K562 (cell line): ENCODE measurements at regions not wholly inside any gene's neighbourhood (a gene's known extent, or its start where the extent isn't known, plus 50 kb on each side); places are given as distances from the start of the nearest gene placed in this dataset.

Experiments
- ATAC-seq: fragments of 200-7000 bp; cut with Tn5 transposase; 3 replicates; pipeline ENCODE4 v1.9.1; 2020; ENCODE audit warnings: moderate library complexity
- BruUV-seq: library from RNA; stranded (reverse); fragments of 400-500 nt; replicated peaks from 2 replicates; lab custom pipeline; 2021; lab: Mats Ljungman, UMichigan
- CTCF ChIA-PET: fragments of 300-600 bp; formaldehyde crosslinking; extraction: SDS; loops from one replicate; lab custom pipeline; 2021; ENCODE audit warnings: low intra/inter-chr PET ratio; lab: Yijun Ruan, JAX
- POLR2A ChIA-PET: fragments of 300-600, 350-650 bp; sonication (Branson Sonifier 250); formaldehyde crosslinking; extraction: SDS; loops from one replicate; lab custom pipeline; 2021; ENCODE audit warnings: antibody characterized with exemption, inconsistent platforms; lab: Yijun Ruan, JAX
- DNase-seq, 4 experiments: peaks; one replicate each; pipeline versions ENCODE4 v3.0.0 to v3.0.0-alpha.2; 2011 to 2018; ENCODE audit warnings: low spot score in 3 of 4, mixed read lengths in 3 of 4; ENCODE audit errors: extremely low read depth in 1 of 4
- FAIRE-seq: peaks from 2 replicates; lab custom pipeline; 2011; peaks lifted over from hg19 to GRCh38; lab: Jason Lieb, UNC
- H2AFZ ChIP-seq: 2 replicates; pipeline ENCODE4 v1.6.0; 2011; ENCODE audit warnings: low read depth, low read length, control low read depth, inconsistent platforms
- H3K27ac ChIP-seq: fragments of 200-600 bp; 3 replicates; pipeline ENCODE4 v1.8.0; 2011; ENCODE audit warnings: low read depth, mild to moderate bottlenecking, control low read depth, inconsistent platforms, low read length, moderate library complexity, mixed read lengths; ENCODE audit errors: extremely low read depth
- H3K27me3 ChIP-seq, 2 experiments: fragments of 300-600 bp in 1 of 2; 2 replicates in 1 of 2; 3 replicates in 1 of 2; pipeline versions ENCODE4 v1.6.0 to v1.8.0; 2011; ENCODE audit warnings: inconsistent platforms in 2 of 2, low read length in 2 of 2, mild to moderate bottlenecking in 1 of 2, mixed read lengths in 1 of 2, moderate library complexity in 1 of 2; ENCODE audit not compliant: control insufficient read depth in 2 of 2, insufficient read depth in 2 of 2
- H3K36me3 ChIP-seq: fragments of 300-600 bp; 3 replicates; pipeline ENCODE4 v1.8.0; 2011; ENCODE audit warnings: mild to moderate bottlenecking, low read length, inconsistent platforms; ENCODE audit not compliant: control insufficient read depth, insufficient read depth
- H3K4me1 ChIP-seq, 2 experiments: fragments of 200-600 bp in 1 of 2; replicated peaks in 1 of 2; 2 replicates in 1 of 2; 3 replicates in 1 of 2; pipeline versions ENCODE4 v1.5.1 to v1.8.0; 2011; ENCODE audit warnings: inconsistent platforms in 2 of 2, low read length in 2 of 2, mild to moderate bottlenecking in 1 of 2, mixed read lengths in 1 of 2, moderate library complexity in 1 of 2; ENCODE audit not compliant: control insufficient read depth in 2 of 2, insufficient read depth in 2 of 2
- H3K4me2 ChIP-seq: 2 replicates; pipeline ENCODE4 v1.6.1; 2011; ENCODE audit warnings: low read length, control low read depth, inconsistent platforms, mixed read lengths; ENCODE audit not compliant: insufficient read depth
- H3K4me3 ChIP-seq: fragments of 200-600 bp; sonication (generic), shearing (Covaris generic); 2 replicates; pipeline ENCODE4 v1.5.1; 2016; ENCODE audit warnings: control low read depth, inconsistent platforms
- H3K79me2 ChIP-seq: fragments of 200-600 bp; 3 replicates; pipeline ENCODE4 v1.8.0; 2011; ENCODE audit warnings: low read length, inconsistent platforms; ENCODE audit not compliant: control insufficient read depth, insufficient read depth
- H3K9ac ChIP-seq, 2 experiments: 2 replicates each; pipeline versions ENCODE4 v1.6.0 to v1.6.1; 2011; ENCODE audit warnings: low read depth in 2 of 2, low read length in 2 of 2, control low read depth in 1 of 2, inconsistent platforms in 1 of 2, mild to moderate bottlenecking in 1 of 2, mixed read lengths in 1 of 2; ENCODE audit not compliant: insufficient read depth in 1 of 2
- H3K9me1 ChIP-seq: one replicate; pipeline ENCODE4 v1.6.0; 2011; ENCODE audit warnings: inconsistent platforms, mild to moderate bottlenecking, low read length, moderate library complexity; ENCODE audit not compliant: control insufficient read depth, insufficient read depth
- H3K9me3 ChIP-seq: replicated peaks from 2 replicates; pipeline ENCODE4 v1.5.1; 2011; ENCODE audit warnings: low read depth, low read length, inconsistent platforms; ENCODE audit not compliant: control insufficient read depth, insufficient read depth
- H4K20me1 ChIP-seq: replicated peaks from 2 replicates; pipeline ENCODE4 v1.6.1; 2011; ENCODE audit warnings: low read length, inconsistent platforms, mixed read lengths; ENCODE audit not compliant: control insufficient read depth, insufficient read depth
- CBX5 ChIP-seq: IDR thresholded peaks from 2 replicates; pipeline ENCODE4 v1.6.1; 2014; ENCODE audit warnings: low read depth, borderline replicate concordance
- CCAR2 ChIP-seq: fragments of 200-400 bp; formaldehyde crosslinking; IDR thresholded peaks from 2 replicates; pipeline ENCODE4 v1.6.1; 2017; ENCODE audit warnings: mild to moderate bottlenecking, low read depth, low read length
- CHCHD3 ChIP-seq: fragments of 250-450 bp; sonication (Bioruptor Pico); IDR thresholded peaks from 2 replicates; pipeline ENCODE4 v2.1.2; 2022; ENCODE audit warnings: mild to moderate bottlenecking
- CXXC5 ChIP-seq: fragments of 250-450 bp; sonication (Bioruptor Pico); IDR thresholded peaks from 2 replicates; pipeline ENCODE4 v1.8.0; 2022; ENCODE audit warnings: inconsistent platforms, mild to moderate bottlenecking, moderate library complexity
- DACH1 ChIP-seq: fragments of 450-650 bp; IDR thresholded peaks from 2 replicates; pipeline ENCODE4 v1.6.1; 2018; ENCODE audit not compliant: partially characterized antibody
- DDX20 ChIP-seq: fragments of 450-650 bp; IDR thresholded peaks from 2 replicates; pipeline ENCODE4 v1.6.1; 2016; ENCODE audit warnings: missing genetic modification characterization, low read depth, mild to moderate bottlenecking, missing compliant biosample characterization, moderate library complexity
- DNMT1 ChIP-seq: fragments of 450-650 bp; IDR thresholded peaks from 2 replicates; pipeline ENCODE4 v1.6.1; 2016; ENCODE audit warnings: antibody characterized with exemption, mild to moderate bottlenecking
- HDAC8 ChIP-seq: fragments of 450-650 bp; IDR thresholded peaks from 2 replicates; pipeline ENCODE4 v1.6.1; 2016; ENCODE audit warnings: mild to moderate bottlenecking, missing genetic modification characterization, moderate library complexity, missing compliant biosample characterization
- JUN ChIP-seq, 2 experiments: sonication (generic) in 1 of 2; formaldehyde crosslinking in 1 of 2; IDR thresholded peaks; 2 replicates each; pipeline versions ENCODE4 v1.6.1 to v1.8.0; 2012 to 2022; ENCODE audit warnings: borderline replicate concordance in 2 of 2, mild to moderate bottlenecking in 2 of 2, improper control_type of control experiment in 1 of 2, low read depth in 1 of 2, low read length in 1 of 2, missing genetic modification reagents in 1 of 2
- KDM2B ChIP-seq: fragments of 250-450 bp; sonication (Bioruptor Pico); IDR thresholded peaks from 2 replicates; pipeline ENCODE4 v1.8.0; 2021; ENCODE audit warnings: mild to moderate bottlenecking, moderate library complexity
- KLF10 ChIP-seq: fragments of 250-450 bp; sonication (Bioruptor Pico); IDR thresholded peaks from 2 replicates; pipeline ENCODE4 v1.6.1; 2021; ENCODE audit warnings: matching md5 sums
- MAFF ChIP-seq: IDR thresholded peaks from 2 replicates; pipeline ENCODE4 v1.6.1; 2012; ENCODE audit warnings: low read length, improper control_type of control experiment
- MAZ ChIP-seq, 2 experiments: fragments of 450-650 bp in 1 of 2; sonication (generic) in 1 of 2; formaldehyde crosslinking; IDR thresholded peaks in 1 of 2; conservative IDR thresholded peaks in 1 of 2; 2 replicates each; pipeline versions ENCODE4 v1.4.0 to v1.5.0; 2020; ENCODE audit warnings: mild to moderate bottlenecking in 1 of 2, missing genetic modification reagents in 1 of 2
- POLR3G ChIP-seq: IDR thresholded peaks from 2 replicates; pipeline ENCODE4 v1.6.1; 2011; ENCODE audit not compliant: insufficient read length, insufficient replicate concordance; ENCODE audit errors: extremely low read depth
- SREBF1 ChIP-seq: fragments of 150-350 bp; IDR thresholded peaks from 2 replicates; pipeline ENCODE4 v1.6.1; 2014; ENCODE audit warnings: antibody characterized with exemption, low read depth, low read length, borderline replicate concordance
- TAF1 ChIP-seq: IDR thresholded peaks from 2 replicates; pipeline ENCODE4 v1.6.1; 2011; ENCODE audit warnings: mild to moderate bottlenecking, low read length, moderate library complexity; ENCODE audit not compliant: insufficient read depth, control insufficient read depth, severe bottlenecking; ENCODE audit errors: extremely low read depth
- TEAD1 ChIP-seq, 2 experiments: fragments of 450-650 bp in 1 of 2; sonication (generic) in 1 of 2; formaldehyde crosslinking; IDR thresholded peaks; 2 replicates each; pipeline versions ENCODE4 v1.4.0 to v1.8.0; 2020 to 2022; ENCODE audit warnings: mild to moderate bottlenecking in 2 of 2, missing genetic modification reagents in 1 of 2
- ZNF444 ChIP-seq: fragments of 250-450 bp; sonication (Bioruptor Pico); IDR thresholded peaks from 2 replicates; pipeline ENCODE4 v1.4.0; 2020; ENCODE audit warnings: mild to moderate bottlenecking, moderate library complexity
- WGBS: fragments of 100-300 bp; shearing (Covaris generic); methylation state at CpG from one replicate; pipeline ENCODE4 v1.1.6; 2016; ENCODE audit warnings: low coverage, mixed read lengths; ENCODE audit not compliant: insufficient coverage; ENCODE audit errors: missing lambda C conversion rate; 5-methylcytosine and 5-hydroxymethylcytosine counted together
- in situ Hi-C: fragments of 300-500 bp; cut with MboI; formaldehyde crosslinking; loops from 4 replicates; pipeline ENCODE4 v1.15.0; 2018; ENCODE audit warnings: inconsistent platforms, mixed read lengths
- intact Hi-C: fragments of 100-400 bp; cut with micrococcal nuclease; formaldehyde crosslinking; loops from 2 replicates; pipeline ENCODE4 v1.14.2; 2022
- TF ChIP-seq, protein P1 (sequence below): sonication (generic); formaldehyde crosslinking; IDR thresholded peaks from 2 replicates; pipeline ENCODE4 v1.8.1; 2023; ENCODE audit warnings: mild to moderate bottlenecking, missing genetic modification reagents, moderate library complexity

DNA sequence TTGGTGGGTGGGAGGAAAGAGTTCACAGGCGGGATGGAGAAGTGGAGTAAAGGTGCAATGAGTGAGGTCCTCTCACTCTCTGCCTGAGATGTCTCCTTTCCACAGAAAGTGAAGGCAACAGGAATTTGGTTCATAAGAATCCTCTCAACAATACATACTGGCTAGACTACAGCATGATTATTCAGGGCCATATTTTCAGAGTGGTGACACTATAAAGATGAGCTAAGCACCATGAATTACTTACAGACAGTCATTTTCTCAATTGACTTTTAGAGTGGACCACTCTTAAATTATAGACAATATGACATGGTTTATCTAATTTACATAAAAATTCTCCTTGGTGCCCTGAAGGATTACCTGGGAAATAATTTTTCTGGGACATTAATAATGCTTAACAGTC, 286.1 kb upstream of the MAD2L1 start (continued):
- TF ChIP-seq, protein P1, sequence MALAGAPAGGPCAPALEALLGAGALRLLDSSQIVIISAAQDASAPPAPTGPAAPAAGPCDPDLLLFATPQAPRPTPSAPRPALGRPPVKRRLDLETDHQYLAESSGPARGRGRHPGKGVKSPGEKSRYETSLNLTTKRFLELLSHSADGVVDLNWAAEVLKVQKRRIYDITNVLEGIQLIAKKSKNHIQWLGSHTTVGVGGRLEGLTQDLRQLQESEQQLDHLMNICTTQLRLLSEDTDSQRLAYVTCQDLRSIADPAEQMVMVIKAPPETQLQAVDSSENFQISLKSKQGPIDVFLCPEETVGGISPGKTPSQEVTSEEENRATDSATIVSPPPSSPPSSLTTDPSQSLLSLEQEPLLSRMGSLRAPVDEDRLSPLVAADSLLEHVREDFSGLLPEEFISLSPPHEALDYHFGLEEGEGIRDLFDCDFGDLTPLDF (CRISPR knock-in tag): no peak
- TF ChIP-seq CBX5: no peak

- H3K36me3 ChIP-seq: no peaks in the 10 kb centered on the region
- no peaks in the 10 kb centered on the region for H3K27me3 ChIP-seq
- H3K4me1 ChIP-seq: no peaks in the 10 kb centered on the region
- CTCF ChIA-PET: no interaction called here
- no peak for DNase-seq
- BruUV-seq: no TSS peak
- in situ Hi-C loops: no loop called here
- no peak overlapping the region for H3K4me3 ChIP-seq
- 0% methylated on average over 1 of the region's 1 CpG for WGBS
- FAIRE-seq: no peak
- H2AFZ ChIP-seq: no peak overlapping the region
- no peak overlapping the region for H3K9ac ChIP-seq
- no peak for ATAC-seq
- H3K27ac ChIP-seq: no peak overlapping the region
- POLR2A ChIA-PET: no interaction called here
- TF ChIP-seq CXXC5 (CRISPR knock-in tag) (no peak), JUN (IDR thresholded peaks at IDR 0.05; ENCODE audit: borderline replicate concordance, low read depth, low read length) (no peak), JUN (CRISPR knock-in tag; IDR thresholded peaks at IDR 0.05; ENCODE audit: borderline replicate concordance) (no peak), TEAD1 (CRISPR knock-in tag; IDR thresholded peaks at IDR 0.05) (no peak), DNMT1 (no peak), CHCHD3 (CRISPR knock-in tag) (no peak), DACH1 (no peak), DDX20 (no peak), HDAC8 (tag) (no peak), SREBF1 (no peak), CCAR2 (no peak), MAFF (no peak), MAZ (CRISPR knock-in tag; conservative IDR thresholded peaks at IDR 0.05 in 1 of 2, IDR thresholded peaks at IDR 0.05 in 1 of 2) (no peak), KDM2B (CRISPR knock-in tag) (no peak), TAF1 (no peak), KLF10 (CRISPR knock-in tag) (no peak), POLR3G (no peak), ZNF444 (no peak)
- H3K4me2 ChIP-seq: no peak overlapping the region
- no peaks in the 10 kb centered on the region for H4K20me1 ChIP-seq
- no peaks in the 10 kb centered on the region for H3K9me3 ChIP-seq
- no peaks in the 10 kb centered on the region for H3K9me1 ChIP-seq
- H3K79me2 ChIP-seq: no peaks in the 10 kb centered on the region
- intact Hi-C loops: no loop called here
Measured at GRCh38 chr4:120348948-120349347, 282.3 kb upstream of the MAD2L1 start.
